Adrenal gland (tissue), 5 donors: ENCODE measurements at regions not wholly inside any gene's neighbourhood (a gene's known extent, or its start where the extent isn't known, plus 50 kb on each side); places are given as distances from the start of the nearest gene placed in this dataset.

Experiments
- POLR2A ChIP-seq, 2 donors: fragments of 450-650 bp; IDR thresholded peaks; one replicate each; pipeline ENCODE4 v1.6.1; 2017; ENCODE audit warnings: antibody characterized with exemption in 2 of 2, mild to moderate bottlenecking in 2 of 2, moderate library complexity in 1 of 2
- TF ChIP-seq, protein P1 (sequence below), 6 experiments: fragments of 450-650 bp in 4 of 6; fragments of 200-600 bp in 2 of 6; sonication (generic) in 1 of 6; IDR thresholded peaks; 1 replicate in 5 of 6; 2 replicates in 1 of 6; pipeline versions ENCODE4 v1.5.1 to v1.8.0; 2016 to 2021; ENCODE audit warnings: antibody characterized with exemption in 6 of 6, mild to moderate bottlenecking in 2 of 6, moderate library complexity in 1 of 6
- donor health status: DM: no; HTN: no; CAD: no.

DNA sequence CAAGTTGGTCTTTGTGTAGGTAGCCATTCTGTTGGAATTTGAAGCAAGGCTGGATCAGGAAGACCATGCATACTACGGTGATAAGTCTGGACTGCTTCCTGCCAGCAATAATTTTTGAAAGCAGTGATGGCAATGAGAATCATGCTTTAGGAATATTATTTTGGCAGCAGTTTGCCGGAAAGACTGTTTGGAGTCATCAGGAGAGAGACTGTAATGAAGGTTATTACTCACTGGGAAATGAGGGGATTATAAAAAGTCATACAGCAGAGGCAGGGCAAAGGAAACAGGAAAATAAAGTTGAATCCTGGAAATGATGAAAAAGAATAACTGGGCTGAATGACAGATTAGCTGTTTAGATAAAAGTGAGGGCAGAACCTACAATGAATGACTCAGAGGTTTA is 1136.8 kb upstream of the AUTS2 start:
- TF ChIP-seq, protein P1, sequence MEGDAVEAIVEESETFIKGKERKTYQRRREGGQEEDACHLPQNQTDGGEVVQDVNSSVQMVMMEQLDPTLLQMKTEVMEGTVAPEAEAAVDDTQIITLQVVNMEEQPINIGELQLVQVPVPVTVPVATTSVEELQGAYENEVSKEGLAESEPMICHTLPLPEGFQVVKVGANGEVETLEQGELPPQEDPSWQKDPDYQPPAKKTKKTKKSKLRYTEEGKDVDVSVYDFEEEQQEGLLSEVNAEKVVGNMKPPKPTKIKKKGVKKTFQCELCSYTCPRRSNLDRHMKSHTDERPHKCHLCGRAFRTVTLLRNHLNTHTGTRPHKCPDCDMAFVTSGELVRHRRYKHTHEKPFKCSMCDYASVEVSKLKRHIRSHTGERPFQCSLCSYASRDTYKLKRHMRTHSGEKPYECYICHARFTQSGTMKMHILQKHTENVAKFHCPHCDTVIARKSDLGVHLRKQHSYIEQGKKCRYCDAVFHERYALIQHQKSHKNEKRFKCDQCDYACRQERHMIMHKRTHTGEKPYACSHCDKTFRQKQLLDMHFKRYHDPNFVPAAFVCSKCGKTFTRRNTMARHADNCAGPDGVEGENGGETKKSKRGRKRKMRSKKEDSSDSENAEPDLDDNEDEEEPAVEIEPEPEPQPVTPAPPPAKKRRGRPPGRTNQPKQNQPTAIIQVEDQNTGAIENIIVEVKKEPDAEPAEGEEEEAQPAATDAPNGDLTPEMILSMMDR (IDR thresholded peaks at IDR 0.05) = no peak
- TF ChIP-seq POLR2A (IDR thresholded peaks at IDR 0.05) = no peak
